ENCODE measurements at regions not wholly inside any gene's neighbourhood (a gene's known extent, or its start where the extent isn't known, plus 50 kb on each side); places are given as distances from the start of the nearest gene placed in this dataset.

- TF ChIP-seq POLR2A (IDR thresholded peaks at IDR 0.05) (no peak), CTCF (IDR thresholded peaks at IDR 0.05) (no peak)
Observed at GRCh38 chr4:164483711-164484110, 270.2 kb upstream of the SMIM31 start.
